ENCODE measurements at regions not wholly inside any gene's neighbourhood (a gene's known extent, or its start where the extent isn't known, plus 50 kb on each side); places are given as distances from the start of the nearest gene placed in this dataset.

- TF ChIP-seq CTCF (IDR thresholded peaks at IDR 0.05; ENCODE audit: unreplicated experiment) = no peak
- Mint-ChIP-seq H3K27ac (no peak overlapping the region), H3K4me3 (no peak overlapping the region), H3K27me3 (ENCODE audit: low read depth) (no peaks in the 10 kb centered on the region), H3K9me3 (peaks cover 11% of the 10 kb centered on the region), H3K4me1 (no peaks in the 10 kb centered on the region), H3K36me3 (peaks cover 4% of the 10 kb centered on the region)
- no peak for DNase-seq (ENCODE audit: low spot score in 2 of 2, unreplicated experiment in 2 of 2)
Measured at GRCh38 chr2:138319616-138320015, 182.0 kb upstream of the SPOPL start.

- H3K4me1 Mint-ChIP-seq = no peaks in the 10 kb centered on the region
- no peaks in the 10 kb centered on the region for H3K27me3 Mint-ChIP-seq (ENCODE audit: low read depth)
- no peak for TF ChIP-seq CTCF (IDR thresholded peaks at IDR 0.05; ENCODE audit: unreplicated experiment)
- no peaks in the 10 kb centered on the region for H3K36me3 Mint-ChIP-seq
- H3K9me3 Mint-ChIP-seq = peaks cover 4% of the 10 kb centered on the region
- no peak for DNase-seq (ENCODE audit: low spot score in 2 of 2, unreplicated experiment in 2 of 2)
- no peak overlapping the region for H3K4me3 Mint-ChIP-seq
- H3K27ac Mint-ChIP-seq = no peak overlapping the region
Measured at GRCh38 chr2:138321458-138321857, 180.1 kb upstream of the SPOPL start.

GRCh38 chr2:138323382-138324067, 178.0 kb upstream of the SPOPL start:
- H3K4me3 Mint-ChIP-seq = no peak overlapping the region
- DNase-seq (ENCODE audit: low spot score in 2 of 2, unreplicated experiment in 2 of 2) = no peak
- no peak overlapping the region for H3K27ac Mint-ChIP-seq
- no peaks in the 10 kb centered on the region for H3K27me3 Mint-ChIP-seq (ENCODE audit: low read depth)
- no peak for TF ChIP-seq CTCF (IDR thresholded peaks at IDR 0.05; ENCODE audit: unreplicated experiment)
- H3K4me1 Mint-ChIP-seq = no peaks in the 10 kb centered on the region
- peaks cover 3% of the 10 kb centered on the region for H3K9me3 Mint-ChIP-seq
- no peaks in the 10 kb centered on the region for H3K36me3 Mint-ChIP-seq

GRCh38 chr2:138324068-138324771, 177.3 kb upstream of the SPOPL start:
- no peak for DNase-seq (ENCODE audit: low spot score in 2 of 2, unreplicated experiment in 2 of 2)

GRCh38 chr2:138327967-138328366, 173.6 kb upstream of the SPOPL start:
- Mint-ChIP-seq H3K36me3 (no peaks in the 10 kb centered on the region), H3K27ac (no peak overlapping the region), H3K4me1 (peaks cover 7% of the 10 kb centered on the region), H3K27me3 (ENCODE audit: low read depth) (no peaks in the 10 kb centered on the region), H3K4me3 (no peak overlapping the region), H3K9me3 (peaks cover 4% of the 10 kb centered on the region)
- no peak for TF ChIP-seq CTCF (IDR thresholded peaks at IDR 0.05; ENCODE audit: unreplicated experiment)
- DNase-seq (ENCODE audit: low spot score in 2 of 2, unreplicated experiment in 2 of 2) = no peak

More at GRCh38 chr2:138324068-138324771, 177.3 kb upstream of the SPOPL start:
- peaks cover 4% of the 10 kb centered on the region for H3K4me1 Mint-ChIP-seq
- H3K27me3 Mint-ChIP-seq (ENCODE audit: low read depth) = no peaks in the 10 kb centered on the region
- H3K27ac Mint-ChIP-seq = no peak overlapping the region
- H3K9me3 Mint-ChIP-seq = peaks cover 3% of the 10 kb centered on the region
- H3K36me3 Mint-ChIP-seq = no peaks in the 10 kb centered on the region
- TF ChIP-seq CTCF (IDR thresholded peaks at IDR 0.05; ENCODE audit: unreplicated experiment) = no peak
- H3K4me3 Mint-ChIP-seq = no peak overlapping the region
